DMS 273 treated with DMSO at 0.1 percent for 48 hours (cell line): ENCODE measurements at regions not wholly inside any gene's neighbourhood (a gene's known extent, or its start where the extent isn't known, plus 50 kb on each side); places are given as distances from the start of the nearest gene placed in this dataset.

Source experiments
- DNase-seq: peaks from one replicate; lab custom pipeline; 2025; lab: John Stamatoyannopoulos, UW

- DNase-seq, result no peak
These were observed 138.8 kb downstream of the LRRC70 start for GRCh38 chr5:62717301-62717933.

- DNase-seq, result no peak
These were observed 135.7 kb downstream of the LRRC70 start for GRCh38 chr5:62714296-62714695.

GRCh38 chr5:62708481-62709325 lies 130.1 kb downstream of the LRRC70 start:
- DNase-seq, result no peak

- no peak for DNase-seq
These were observed 128.9 kb downstream of the LRRC70 start for GRCh38 chr5:62707563-62707962.

- no peak for DNase-seq
These were observed 128.5 kb downstream of the LRRC70 start for GRCh38 chr5:62707131-62707530.

- no peak for DNase-seq
These were observed 126.4 kb downstream of the LRRC70 start for GRCh38 chr5:62705022-62705421.

GRCh38 chr5:62702126-62702525 lies 123.5 kb downstream of the LRRC70 start:
- DNase-seq, result no peak

- DNase-seq, result no peak
These were observed 122.4 kb downstream of the LRRC70 start for GRCh38 chr5:62701036-62701435.

GRCh38 chr5:62698756-62699155 lies 120.1 kb downstream of the LRRC70 start:
- no peak for DNase-seq

GRCh38 chr5:62695274-62695673 lies 116.7 kb downstream of the LRRC70 start:
- no peak for DNase-seq

- no peak for DNase-seq
These were observed 114.5 kb downstream of the LRRC70 start for GRCh38 chr5:62692946-62693713.

- no peak for DNase-seq
These were observed 113.3 kb downstream of the LRRC70 start for GRCh38 chr5:62691946-62692345.

GRCh38 chr5:62690421-62690820 lies 111.8 kb downstream of the LRRC70 start:
- DNase-seq, result no peak

- no peak for DNase-seq
These were observed 111.2 kb downstream of the LRRC70 start for GRCh38 chr5:62689599-62690368.

- no peak for DNase-seq
These were observed 108.1 kb downstream of the LRRC70 start for GRCh38 chr5:62686692-62687091.

- no peak for DNase-seq
These were observed 106.6 kb downstream of the LRRC70 start for GRCh38 chr5:62685221-62685620.

- DNase-seq, result no peak
These were observed 105.7 kb downstream of the LRRC70 start for GRCh38 chr5:62684310-62684709.

- no peak for DNase-seq
These were observed 103.4 kb downstream of the LRRC70 start for GRCh38 chr5:62682059-62682458.

- no peak for DNase-seq
These were observed 102.7 kb downstream of the LRRC70 start for GRCh38 chr5:62681117-62681850.

GRCh38 chr5:62680121-62680520 lies 101.5 kb downstream of the LRRC70 start:
- no peak for DNase-seq
